ENCODE measurements at regions not wholly inside any gene's neighbourhood (a gene's known extent, or its start where the extent isn't known, plus 50 kb on each side); places are given as distances from the start of the nearest gene placed in this dataset.
"Not testable (repeated sequence)": the region's sequence is repeated elsewhere in the genome, so short reads cannot be mapped to it uniquely, and the experiment has no call there.

DNA sequence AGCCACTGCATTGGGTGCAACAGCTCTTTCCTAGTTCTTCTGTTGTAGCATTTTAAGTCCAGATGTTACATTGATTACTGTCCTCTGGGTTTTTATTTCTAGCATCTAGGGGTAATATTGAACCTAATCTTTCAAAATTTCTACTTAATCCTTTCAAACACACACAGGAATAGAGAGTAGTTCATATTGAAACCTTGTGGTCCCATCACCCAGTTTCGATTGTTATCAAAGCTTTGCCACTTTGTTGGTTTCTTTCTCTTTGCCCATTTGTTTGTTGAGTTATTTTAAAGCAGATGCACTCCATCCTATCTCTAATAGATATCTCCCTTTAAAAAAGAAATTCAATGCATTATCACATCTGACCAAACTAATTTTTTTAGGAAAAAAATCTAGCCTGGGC is 422.9 kb upstream of the AMELY start:
- H3K4me3 ChIP-seq (ENCODE audit: low read depth, low read length): no peak overlapping the region
- DNase-seq (ENCODE audit: low read depth): no peak

DNA sequence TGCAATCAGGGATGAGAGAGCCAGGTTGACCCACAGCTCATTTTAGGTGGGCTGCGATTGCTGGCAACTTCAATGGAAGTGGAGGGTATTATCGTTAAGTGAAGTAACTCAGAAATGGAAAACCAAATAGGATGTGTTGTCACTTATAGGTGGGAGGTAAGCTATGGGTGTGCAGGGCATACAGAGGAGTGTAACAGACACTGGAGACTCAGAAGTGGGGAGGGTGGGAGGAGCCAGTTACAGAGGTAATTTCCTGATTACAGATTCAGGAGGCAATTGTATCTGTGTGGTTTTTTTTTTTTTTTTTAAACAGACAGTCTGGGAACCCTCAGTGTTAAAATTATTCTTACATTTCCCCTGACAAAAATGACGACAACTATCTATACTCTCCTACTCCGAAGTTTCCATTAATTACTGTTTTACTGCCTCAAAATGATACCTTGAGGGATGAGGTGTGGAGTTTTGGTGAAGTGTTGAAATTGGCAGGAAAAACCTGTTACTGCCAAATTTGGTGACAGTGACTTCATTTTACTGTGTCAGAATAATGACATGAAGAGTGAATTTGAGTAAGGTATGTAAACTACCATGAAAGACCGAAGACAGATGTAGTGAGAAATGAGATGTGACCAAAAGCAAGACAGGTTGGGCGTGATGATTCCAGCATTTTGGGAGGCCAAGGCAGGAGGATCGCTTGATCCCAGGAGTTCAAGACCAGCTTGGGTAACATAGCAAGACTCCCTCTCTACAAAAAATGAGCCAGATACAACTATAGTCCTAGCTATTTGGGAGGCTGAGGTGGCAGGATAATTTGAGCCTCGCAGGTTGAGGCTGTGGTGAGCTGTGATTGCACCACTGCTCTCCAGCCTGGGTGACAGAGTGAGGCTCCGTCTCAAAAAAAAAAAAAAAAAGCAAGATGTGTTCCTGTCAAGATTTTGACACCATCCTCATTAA is 415.0 kb upstream of the AMELY start:
- no peak for DNase-seq (ENCODE audit: low read depth)
- no peak overlapping the region for H3K4me3 ChIP-seq (ENCODE audit: low read depth, low read length)

- no peak for DNase-seq (ENCODE audit: low read depth)
- H3K4me3 ChIP-seq (ENCODE audit: low read depth, low read length): no peak overlapping the region
These were observed 414.0 kb upstream of the AMELY start for GRCh38 chrY:7325531-7325930.

DNA sequence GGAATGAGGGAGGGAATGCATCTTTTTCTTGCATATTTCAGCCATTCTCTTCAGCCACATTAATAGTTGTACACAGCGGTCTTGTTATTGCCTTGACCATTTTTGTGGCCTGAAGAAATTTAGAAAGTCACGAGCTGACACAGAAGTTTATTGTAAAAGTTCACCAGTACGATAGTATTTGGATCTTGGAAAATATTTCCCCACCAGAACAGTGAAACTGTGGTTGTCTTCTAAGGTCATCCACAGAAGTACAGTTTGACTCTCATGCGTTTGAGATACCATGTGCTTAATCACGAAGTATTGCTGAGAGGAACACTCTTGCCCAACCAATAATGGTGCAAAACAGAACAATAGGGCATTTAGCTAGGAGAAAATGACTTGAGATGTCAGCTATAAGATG is 409.2 kb upstream of the AMELY start:
- no peak for DNase-seq (ENCODE audit: low read depth)
- H3K4me3 ChIP-seq (ENCODE audit: low read depth, low read length): no peak overlapping the region

DNA sequence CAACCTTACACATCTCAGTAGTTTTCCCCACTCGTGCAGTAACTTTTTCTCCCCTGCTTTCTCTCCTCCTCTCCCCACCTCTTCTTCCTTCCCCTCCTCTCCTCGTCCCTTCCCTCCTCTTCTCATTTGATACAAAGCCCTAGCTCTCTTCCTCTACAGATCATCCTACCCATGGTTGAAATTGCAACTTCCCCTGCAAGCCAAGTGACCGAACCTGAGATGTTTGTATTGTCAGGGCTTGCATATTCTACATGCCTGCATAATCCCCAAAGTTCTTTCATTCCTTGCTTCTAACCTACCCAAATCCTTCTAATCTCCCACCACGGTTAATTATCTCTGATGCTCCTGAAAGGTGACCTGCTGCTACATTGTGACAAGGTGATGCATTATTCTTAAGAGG is 408.6 kb upstream of the AMELY start:
- not testable (repeated sequence) for DNase-seq (ENCODE audit: low read depth); H3K4me3 ChIP-seq (ENCODE audit: low read depth, low read length)

GRCh38 chrY:7318122-7318521 is 406.6 kb upstream of the AMELY start:
- DNase-seq (ENCODE audit: low read depth): no peak
- H3K4me3 ChIP-seq (ENCODE audit: low read depth, low read length): no peak overlapping the region

GRCh38 chrY:7317571-7317970 is 406.0 kb upstream of the AMELY start:
- no peak overlapping the region for H3K4me3 ChIP-seq (ENCODE audit: low read depth, low read length)
- DNase-seq (ENCODE audit: low read depth): no peak

GRCh38 chrY:7310482-7311269 is 399.1 kb upstream of the AMELY start:
- H3K4me3 ChIP-seq (ENCODE audit: low read depth, low read length): no peak overlapping the region
- DNase-seq (ENCODE audit: low read depth): no peak

DNA sequence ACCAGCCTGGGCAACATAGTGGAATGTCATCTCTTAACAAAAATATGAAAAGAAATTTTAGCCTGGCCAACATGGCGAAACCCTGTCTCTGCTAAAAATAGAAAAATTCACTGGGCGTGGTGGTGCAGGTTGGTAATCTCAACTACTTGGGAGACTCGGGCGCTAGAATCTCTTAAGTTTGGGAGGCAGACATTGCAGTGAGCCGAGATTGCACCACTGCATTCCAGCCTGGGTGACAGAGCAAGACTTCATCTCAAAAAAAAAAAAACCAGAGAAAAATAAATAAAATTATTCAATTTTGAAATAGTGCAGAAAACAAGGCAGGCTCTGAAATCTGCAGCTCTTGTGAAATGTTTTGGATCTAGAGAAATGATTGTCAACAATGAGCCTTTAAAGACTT is 397.3 kb upstream of the AMELY start:
- DNase-seq (ENCODE audit: low read depth): no peak
- no peak overlapping the region for H3K4me3 ChIP-seq (ENCODE audit: low read depth, low read length)

GRCh38 chrY:7302306-7302705 is 390.8 kb upstream of the AMELY start:
- H3K4me3 ChIP-seq (ENCODE audit: low read depth, low read length): no peak overlapping the region
- DNase-seq (ENCODE audit: low read depth): no peak

DNA sequence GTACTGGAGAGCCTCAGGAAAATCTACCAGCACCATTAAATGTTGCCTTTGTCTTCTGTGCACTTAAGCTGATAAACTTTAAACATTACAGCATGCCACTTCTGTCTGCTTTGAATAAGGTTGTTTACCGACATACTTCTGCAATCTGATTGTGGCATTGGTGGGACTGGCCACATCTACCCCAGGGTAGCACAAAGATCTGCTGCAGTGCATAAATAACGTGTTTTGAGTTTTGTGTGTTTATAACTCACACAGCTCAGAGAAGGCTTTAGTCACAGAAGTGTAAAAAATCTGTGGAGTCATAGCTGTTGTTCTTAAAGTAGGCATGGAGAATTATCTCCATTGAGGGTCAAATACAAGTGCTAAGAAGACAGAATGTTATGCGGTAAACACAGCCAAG is 388.4 kb upstream of the AMELY start:
- DNase-seq (ENCODE audit: low read depth): no peak
- H3K4me3 ChIP-seq (ENCODE audit: low read depth, low read length): no peak overlapping the region

GRCh38 chrY:7292113-7292512 is 380.6 kb upstream of the AMELY start:
- H3K4me3 ChIP-seq (ENCODE audit: low read depth, low read length): no peak overlapping the region
- no peak for DNase-seq (ENCODE audit: low read depth)

DNA sequence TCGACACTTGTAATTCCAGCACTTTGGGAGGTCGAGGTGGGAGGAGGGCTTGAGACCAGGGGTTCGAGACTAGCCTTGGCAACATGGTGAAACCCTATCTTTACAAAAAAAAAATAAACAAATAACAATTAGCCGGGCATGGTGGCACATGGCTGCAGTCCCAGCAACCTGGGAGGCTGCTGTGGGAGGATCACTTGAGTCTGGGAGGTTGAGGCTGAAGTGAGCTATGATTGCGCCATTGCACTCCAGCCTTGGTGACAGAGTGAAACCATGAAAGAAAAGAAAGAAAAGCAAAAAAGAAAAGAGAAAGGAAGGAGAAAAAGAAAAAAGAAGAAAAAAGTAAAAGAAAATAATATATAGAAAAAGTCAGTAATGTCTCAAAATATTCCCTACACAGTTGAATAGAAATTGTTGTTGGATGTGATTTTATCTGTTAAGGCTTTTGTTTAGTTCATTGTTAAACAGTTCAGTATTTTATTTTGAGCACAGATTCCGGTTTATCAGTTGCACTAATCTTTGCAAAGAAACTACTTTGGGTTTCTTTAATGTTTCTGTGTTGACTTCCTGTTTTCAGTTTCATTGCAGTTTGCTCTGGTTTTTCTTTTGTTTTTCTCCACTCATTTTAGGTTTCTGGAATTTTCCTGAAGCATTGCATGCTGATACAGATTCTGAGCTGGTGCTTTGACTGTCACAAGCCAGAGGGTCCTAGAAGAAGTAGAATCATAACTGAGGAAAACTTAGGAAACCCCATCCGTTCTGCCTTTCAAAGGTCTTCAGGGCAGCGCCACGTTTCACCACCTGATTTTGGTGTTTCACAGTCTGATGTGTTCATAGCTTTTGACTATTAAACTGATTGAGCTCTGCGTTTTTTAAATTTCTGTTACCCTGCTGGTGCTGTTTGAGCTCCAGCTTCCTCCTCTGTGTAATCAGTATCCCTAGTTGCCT is 378.6 kb upstream of the AMELY start:
- DNase-seq (ENCODE audit: low read depth): no peak
- H3K4me3 ChIP-seq (ENCODE audit: low read depth, low read length): no peak overlapping the region

GRCh38 chrY:7288611-7289010 is 377.1 kb upstream of the AMELY start:
- no peak for DNase-seq (ENCODE audit: low read depth)
- no peak overlapping the region for H3K4me3 ChIP-seq (ENCODE audit: low read depth, low read length)

DNA sequence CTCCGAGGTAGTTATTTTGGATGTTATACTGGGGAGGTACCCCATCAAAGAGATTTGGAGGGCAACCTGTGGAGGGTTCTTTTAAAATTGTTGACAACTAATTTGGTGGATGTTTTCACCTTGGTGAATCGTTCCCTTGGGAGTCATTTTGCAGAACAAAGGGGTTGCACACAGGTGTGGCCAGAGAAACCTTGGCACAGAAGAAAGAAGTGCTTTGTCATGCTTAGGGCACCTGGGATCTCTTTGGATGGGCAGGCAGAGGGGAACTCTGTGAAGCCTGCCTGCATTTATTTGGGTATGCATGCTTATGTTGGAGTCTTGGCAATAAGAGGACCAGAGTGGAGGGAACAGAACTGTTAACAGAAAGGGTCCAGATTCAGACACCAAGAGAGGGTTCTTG is 376.4 kb upstream of the AMELY start:
- H3K4me3 ChIP-seq (ENCODE audit: low read depth, low read length); DNase-seq (ENCODE audit: low read depth): not testable (repeated sequence)

DNA sequence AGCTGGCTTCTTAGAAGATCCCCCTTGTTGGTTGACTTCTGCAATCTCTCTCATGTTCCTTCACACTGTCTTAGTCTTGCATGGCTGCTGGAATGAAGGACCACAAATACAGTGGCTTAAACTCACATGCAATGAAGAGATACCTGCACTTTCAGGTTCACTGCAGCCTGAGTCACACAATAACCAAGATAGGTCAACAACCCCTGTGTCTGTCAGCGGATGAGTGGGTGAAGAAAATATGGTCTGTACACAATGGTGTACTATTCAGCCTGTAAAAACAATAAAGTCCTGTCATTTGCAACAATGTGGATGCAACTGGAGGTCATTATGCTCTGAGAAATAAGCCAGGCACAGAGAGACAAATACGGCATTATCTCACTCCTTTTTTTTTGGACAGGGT is 373.8 kb upstream of the AMELY start:
- no peak for DNase-seq (ENCODE audit: low read depth)
- no peak overlapping the region for H3K4me3 ChIP-seq (ENCODE audit: low read depth, low read length)

DNA sequence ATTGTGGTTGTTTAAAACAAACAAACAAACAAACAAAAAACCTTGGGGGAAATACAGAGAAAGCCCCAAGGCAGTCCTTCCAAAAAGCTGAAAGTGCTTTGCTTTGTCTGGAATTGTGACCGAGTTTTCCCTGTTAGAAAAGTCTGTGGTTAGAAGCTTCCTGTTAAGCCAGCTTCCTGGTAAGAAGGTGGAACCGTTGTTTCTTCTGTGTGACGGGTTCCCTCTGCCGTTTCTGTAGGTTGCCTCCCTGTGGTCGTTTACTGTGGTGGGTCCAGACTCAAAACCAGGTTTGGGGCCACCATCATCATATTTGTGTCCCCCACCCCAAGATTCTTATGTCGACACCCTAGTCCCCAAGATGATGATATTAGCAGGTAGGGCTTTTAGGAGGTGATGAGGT is 371.4 kb upstream of the AMELY start:
- DNase-seq (ENCODE audit: low read depth): no peak

DNA sequence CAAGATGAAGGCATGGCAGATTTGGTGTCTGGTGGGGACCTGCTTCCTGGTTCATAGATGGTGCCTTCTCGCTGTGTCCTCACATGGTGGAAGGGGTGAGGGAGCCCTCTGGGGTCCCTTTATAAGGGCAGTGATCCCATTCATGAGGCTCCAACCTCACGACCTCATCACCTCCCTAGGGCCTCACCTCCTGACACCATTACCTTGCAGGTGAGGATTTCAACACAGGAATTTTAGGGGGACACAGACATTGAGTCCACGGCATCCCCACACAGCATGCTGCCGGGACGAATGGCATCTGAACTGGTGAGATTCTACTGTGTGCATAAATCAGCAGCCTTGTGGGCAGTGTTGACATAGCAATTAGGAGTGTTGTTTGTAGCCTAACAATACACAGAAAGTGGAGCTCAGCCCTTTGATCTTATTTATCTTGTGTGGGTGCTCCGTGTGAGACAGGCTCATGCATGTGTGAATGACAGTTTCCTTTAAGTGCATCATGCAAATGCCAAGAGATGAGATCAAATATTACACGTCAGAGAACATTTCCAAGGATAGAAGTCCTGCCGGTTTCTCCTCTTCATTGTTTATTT is 368.7 kb upstream of the AMELY start:
- not testable (repeated sequence) for DNase-seq (ENCODE audit: low read depth); H3K4me3 ChIP-seq (ENCODE audit: low read depth, low read length)

More for the DNA sequence above, 371.4 kb upstream of the AMELY start:
- H3K4me3 ChIP-seq (ENCODE audit: low read depth, low read length): no peak overlapping the region

- no peak for DNase-seq (ENCODE audit: low read depth)
- peak overlapping the region; percentile 71 for H3K4me3 ChIP-seq (ENCODE audit: low read depth, low read length)
These were observed 364.2 kb upstream of the AMELY start for GRCh38 chrY:7275751-7276150.

All from skeletal muscle cell (primary cell).